ENCODE measurements at regions not wholly inside any gene's neighbourhood (a gene's known extent, or its start where the extent isn't known, plus 50 kb on each side); places are given as distances from the start of the nearest gene placed in this dataset.

- TF ChIP-seq CTCF (IDR thresholded peaks at IDR 0.05; ENCODE audit: poor library complexity, severe bottlenecking) (no peak), EP300 (conservative IDR thresholded peaks at IDR 0.05; ENCODE audit: poor library complexity, severe bottlenecking) (no peak), POLR2AphosphoS5 (IDR thresholded peaks at IDR 0.05) (no peak), MXI1 (conservative IDR thresholded peaks at IDR 0.05; ENCODE audit: poor library complexity, severe bottlenecking) (no peak), TAF1 (IDR thresholded peaks at IDR 0.05; ENCODE audit: low read depth) (no peak), EZH2 (IDR thresholded peaks at IDR 0.05; ENCODE audit: borderline replicate concordance, insufficient read depth, low read length, poor library complexity, severe bottlenecking) (no peak), RAD21 (conservative IDR thresholded peaks at IDR 0.05) (no peak), REST (IDR thresholded peaks at IDR 0.05; ENCODE audit: borderline replicate concordance) (no peak)
Observed at GRCh38 chr1:98177751-98178150, 256.9 kb upstream of the DPYD start.
